GM12801 (cell line): ENCODE measurements at regions not wholly inside any gene's neighbourhood (a gene's known extent, or its start where the extent isn't known, plus 50 kb on each side); places are given as distances from the start of the nearest gene placed in this dataset.

Experiments
- TF ChIP-seq, protein P1 (sequence below): IDR thresholded peaks from one replicate; pipeline ENCODE4 v1.5.1; 2011; ENCODE audit warnings: control low read depth; ENCODE audit not compliant: insufficient read length; ENCODE audit errors: extremely low read depth

- TF ChIP-seq, protein P1, sequence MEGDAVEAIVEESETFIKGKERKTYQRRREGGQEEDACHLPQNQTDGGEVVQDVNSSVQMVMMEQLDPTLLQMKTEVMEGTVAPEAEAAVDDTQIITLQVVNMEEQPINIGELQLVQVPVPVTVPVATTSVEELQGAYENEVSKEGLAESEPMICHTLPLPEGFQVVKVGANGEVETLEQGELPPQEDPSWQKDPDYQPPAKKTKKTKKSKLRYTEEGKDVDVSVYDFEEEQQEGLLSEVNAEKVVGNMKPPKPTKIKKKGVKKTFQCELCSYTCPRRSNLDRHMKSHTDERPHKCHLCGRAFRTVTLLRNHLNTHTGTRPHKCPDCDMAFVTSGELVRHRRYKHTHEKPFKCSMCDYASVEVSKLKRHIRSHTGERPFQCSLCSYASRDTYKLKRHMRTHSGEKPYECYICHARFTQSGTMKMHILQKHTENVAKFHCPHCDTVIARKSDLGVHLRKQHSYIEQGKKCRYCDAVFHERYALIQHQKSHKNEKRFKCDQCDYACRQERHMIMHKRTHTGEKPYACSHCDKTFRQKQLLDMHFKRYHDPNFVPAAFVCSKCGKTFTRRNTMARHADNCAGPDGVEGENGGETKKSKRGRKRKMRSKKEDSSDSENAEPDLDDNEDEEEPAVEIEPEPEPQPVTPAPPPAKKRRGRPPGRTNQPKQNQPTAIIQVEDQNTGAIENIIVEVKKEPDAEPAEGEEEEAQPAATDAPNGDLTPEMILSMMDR, result no peak
Measured at GRCh38 chr13:103203735-103204330, 137.6 kb upstream of the SLC10A2 start.

DNA sequence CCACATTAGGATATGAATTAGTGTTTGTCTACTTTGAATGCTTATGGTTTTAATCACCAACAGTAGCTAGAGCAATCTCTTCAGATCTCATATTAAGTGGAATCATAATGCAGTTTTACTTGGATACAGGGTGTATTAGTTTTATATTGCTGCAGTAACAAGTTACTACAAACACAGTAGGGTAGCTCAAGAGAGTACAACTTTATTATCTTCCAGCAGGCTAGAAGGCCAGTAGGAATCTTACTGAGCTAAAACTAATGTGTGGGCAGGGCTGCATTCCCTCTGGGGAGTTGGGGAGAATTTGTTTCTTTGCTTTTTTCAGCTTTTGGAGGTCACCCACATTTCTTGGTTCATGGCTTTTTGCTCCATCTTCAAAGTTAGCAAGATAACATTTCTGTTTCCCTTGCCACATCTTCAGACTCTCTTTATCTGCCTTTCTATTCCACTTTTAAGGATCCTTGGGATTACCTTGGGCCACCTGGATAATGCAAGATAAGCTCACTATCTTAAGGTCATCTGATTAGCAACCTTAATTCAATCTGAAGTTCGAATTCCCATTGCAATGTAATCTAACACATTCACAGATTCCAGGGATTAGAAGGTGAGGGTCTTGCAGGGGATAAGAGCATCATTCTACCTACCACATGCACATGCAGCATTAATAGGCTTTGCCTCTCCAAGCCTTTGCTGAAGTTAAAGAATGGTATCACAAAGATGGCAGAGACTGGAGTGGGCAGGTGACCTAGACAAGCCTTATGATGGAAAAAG, 134.1 kb upstream of the SLC10A2 start:
- TF ChIP-seq, protein P1, result no peak

DNA sequence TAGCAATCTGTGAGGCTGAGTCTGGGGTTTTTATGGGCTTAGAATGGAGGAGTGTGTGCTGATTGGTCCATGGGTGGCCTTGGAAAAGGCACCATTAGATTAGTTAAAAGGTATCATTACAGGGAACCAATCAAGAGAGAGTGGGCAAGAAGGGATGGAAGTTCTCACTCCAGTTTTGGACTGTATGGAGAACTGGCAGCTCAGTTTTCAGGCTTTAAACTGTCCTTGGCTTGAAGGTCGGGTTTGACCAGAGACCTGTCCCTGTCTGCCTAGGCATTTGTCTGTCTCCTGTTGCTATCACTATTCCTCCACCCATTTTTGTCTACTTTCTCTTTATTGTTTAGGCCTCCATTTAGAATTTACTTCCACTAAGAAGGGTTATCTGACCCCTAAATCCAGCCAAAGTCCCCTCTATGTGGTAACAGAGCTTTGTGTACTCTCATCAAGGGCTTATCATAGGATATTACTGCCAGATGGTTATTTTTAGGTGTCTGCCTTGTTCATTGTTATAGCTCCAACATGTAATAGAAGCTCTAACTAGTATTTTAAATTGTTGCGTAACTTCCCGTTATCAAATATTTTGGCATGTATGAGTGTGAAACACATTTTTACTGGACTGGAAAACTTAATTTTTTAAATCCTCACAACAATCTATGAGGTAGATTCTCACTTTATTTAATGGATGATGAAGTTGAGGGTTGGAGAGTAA, 133.3 kb upstream of the SLC10A2 start:
- TF ChIP-seq, protein P1, result no peak

GRCh38 chr13:103196356-103196755, 130.1 kb upstream of the SLC10A2 start:
- TF ChIP-seq, protein P1, result no peak

DNA sequence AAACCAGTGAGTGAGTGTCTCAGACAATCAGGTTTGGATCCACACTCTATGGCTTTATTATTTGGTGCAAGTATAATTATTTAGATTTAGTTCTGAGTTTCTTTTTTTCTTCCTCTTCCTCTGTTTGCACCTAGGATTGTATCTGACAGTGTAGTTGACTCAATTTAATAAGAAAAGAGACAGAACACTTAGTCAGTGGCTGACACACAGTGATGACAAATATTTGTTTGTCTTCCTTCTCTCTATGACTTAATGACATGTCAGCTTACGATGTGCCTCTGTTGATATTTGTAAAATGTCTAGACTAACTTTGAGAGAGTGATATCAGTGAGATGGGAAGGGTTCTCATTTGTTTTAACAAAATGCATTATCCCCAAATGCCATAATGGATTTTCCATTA, 129.5 kb upstream of the SLC10A2 start:
- TF ChIP-seq, protein P1, result no peak

DNA sequence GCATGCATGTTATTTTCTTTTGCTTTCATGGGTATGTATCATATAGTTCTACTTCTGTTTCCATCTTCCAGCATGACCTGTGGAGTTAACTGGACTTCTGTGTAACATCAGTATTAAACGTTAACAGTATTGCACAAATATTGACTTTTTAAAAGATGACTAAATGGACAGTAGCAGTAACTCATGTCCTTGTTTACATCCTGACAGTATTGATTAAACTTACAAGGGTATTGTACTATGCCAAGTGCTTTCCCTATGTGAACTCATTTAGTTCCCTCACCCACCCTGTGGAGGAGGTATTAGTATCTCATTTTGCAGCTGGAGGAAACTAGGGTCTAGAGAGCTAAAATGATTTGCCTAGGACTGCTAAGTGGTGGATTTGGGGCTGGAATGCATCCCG, 128.7 kb upstream of the SLC10A2 start:
- TF ChIP-seq, protein P1, result no peak

GRCh38 chr13:103192511-103193135, 126.4 kb upstream of the SLC10A2 start:
- TF ChIP-seq, protein P1, result no peak
